Vagina (tissue), 2 donors: ENCODE measurements at regions not wholly inside any gene's neighbourhood (a gene's known extent, or its start where the extent isn't known, plus 50 kb on each side); places are given as distances from the start of the nearest gene placed in this dataset.

Experiments used
- CTCF ChIP-seq, 3 experiments: fragments of 450-650 bp in 2 of 3; fragments of 200-600 bp in 1 of 3; sonication (generic) in 1 of 3; IDR thresholded peaks; one replicate each; pipeline ENCODE4 v1.5.1; 2017 to 2019; ENCODE audit warnings: antibody characterized with exemption in 3 of 3, mild to moderate bottlenecking in 2 of 3, moderate library complexity in 2 of 3
- POLR2A ChIP-seq, 2 donors: fragments of 450-650 bp; IDR thresholded peaks; one replicate each; pipeline ENCODE4 v1.6.1; 2017; ENCODE audit warnings: antibody characterized with exemption in 2 of 2, mild to moderate bottlenecking in 2 of 2, moderate library complexity in 2 of 2

- no peak for TF ChIP-seq CTCF (IDR thresholded peaks at IDR 0.05)
- TF ChIP-seq POLR2A (IDR thresholded peaks at IDR 0.05) = no peak
Observed at GRCh38 chrX:128464116-128464515, 411.9 kb upstream of the ACTRT1 start.
